CD4-positive, alpha-beta T cell treated with Interleukin-2 at 100 ng/mL for 4 hours (primary cell): ENCODE measurements at regions not wholly inside any gene's neighbourhood (a gene's known extent, or its start where the extent isn't known, plus 50 kb on each side); places are given as distances from the start of the nearest gene placed in this dataset.
"Not testable (repeated sequence)": the region's sequence is repeated elsewhere in the genome, so short reads cannot be mapped to it uniquely, and the experiment has no call there.

Experiments
- DNase-seq: peaks from one replicate; pipeline ENCODE4 v3.0.0-alpha.2; 2020; ENCODE audit warnings: low spot score

- DNase-seq, result no peak
Observed at GRCh38 chr17:33902901-33903449, 352.1 kb upstream of the CCL2 start.

GRCh38 chr17:33904476-33904875 lies 350.6 kb upstream of the CCL2 start:
- no peak for DNase-seq

DNA sequence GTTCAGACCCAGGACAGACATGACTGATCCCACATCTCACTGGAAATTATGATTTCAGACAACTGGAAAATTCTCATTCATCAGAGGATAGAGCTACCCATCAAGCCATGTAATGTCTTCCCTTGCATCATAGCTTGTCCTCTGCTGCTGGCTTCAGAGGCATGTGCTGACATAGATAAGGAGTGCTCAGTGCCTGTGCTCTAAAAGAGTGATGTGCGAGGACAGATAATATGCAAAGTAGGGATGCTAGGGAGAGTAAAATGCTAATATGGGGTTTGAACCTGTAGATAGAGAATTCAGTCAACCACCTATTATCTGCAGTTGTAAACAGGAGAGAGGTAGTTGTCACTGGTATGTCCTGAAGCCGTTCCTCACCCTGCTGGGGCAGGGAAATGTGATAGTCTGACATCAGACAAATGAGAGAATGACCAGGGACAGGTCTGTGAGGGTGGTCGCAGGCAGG lies 349.7 kb upstream of the CCL2 start:
- no peak for DNase-seq

DNA sequence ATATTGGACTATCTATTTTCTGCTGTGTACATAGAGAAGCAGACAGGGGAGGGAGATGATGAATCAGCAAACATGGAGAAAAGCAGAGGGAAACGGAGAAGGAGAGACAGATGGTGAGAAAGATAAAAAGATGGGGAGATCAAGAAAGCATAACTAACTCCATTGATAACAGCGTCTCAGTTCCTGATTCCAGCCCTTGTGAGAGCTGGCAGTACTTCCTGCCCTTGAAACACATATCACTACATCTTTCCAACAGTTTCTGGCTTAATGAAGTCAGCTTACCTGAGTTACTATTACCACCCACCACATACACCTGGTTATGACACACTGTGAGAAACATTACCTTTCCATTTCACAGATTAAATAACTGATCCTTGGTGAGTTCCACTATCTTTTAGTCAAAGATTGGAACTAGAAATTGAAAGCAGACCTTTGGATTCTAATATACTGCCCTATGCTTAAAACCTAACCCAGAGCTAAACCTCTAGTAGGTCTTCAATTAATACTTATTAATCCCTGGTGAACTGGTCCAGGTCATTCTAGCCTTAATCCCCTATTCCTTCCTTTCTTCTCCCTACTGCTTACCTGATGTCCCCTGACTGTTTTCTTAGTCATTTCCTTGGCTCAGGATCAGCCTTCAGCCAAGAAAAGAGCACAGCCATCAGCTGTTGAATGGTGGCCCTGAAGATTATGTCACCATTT lies 346.6 kb upstream of the CCL2 start:
- no peak for DNase-seq

- DNase-seq, result no peak
Observed at GRCh38 chr17:33910200-33910857, 344.8 kb upstream of the CCL2 start.

DNA sequence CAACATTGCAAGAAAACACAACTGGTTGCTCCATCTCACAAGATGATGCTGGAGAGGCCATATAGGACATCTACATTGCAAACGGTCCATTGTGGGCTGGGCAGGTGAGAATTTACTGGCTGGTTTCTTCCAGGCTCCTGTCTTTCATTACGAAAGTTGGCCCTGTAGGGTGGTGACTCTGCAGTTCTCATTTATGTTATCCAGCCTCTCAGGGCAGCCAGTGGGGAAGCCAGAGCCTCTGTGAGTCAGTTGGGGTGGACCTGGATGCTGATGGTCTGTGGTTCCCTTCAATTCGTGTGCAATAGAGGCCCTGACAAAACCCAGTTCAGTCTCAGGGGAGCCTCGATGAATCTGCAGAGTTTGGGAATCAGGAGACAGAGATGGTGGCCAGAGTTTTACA lies 341.0 kb upstream of the CCL2 start:
- no peak for DNase-seq

DNA sequence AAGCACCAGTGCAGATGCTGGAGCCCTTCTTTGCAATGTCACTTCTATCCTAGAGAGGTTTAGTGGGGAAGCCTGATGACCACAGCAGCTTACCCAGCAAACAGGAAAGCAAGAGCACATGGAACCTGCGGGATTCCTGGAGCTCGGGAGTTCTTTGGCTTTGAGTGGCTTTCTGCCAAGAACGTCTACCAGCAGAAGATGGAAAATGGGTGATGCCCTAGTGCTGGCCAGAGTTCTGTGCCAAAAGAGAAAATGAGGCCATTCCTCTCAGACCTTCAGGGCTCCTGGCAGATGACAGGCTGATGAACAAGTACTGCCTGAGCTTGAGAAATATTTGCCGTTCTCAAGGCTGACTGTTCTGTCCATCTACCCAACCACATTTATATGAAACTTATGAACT lies 332.1 kb upstream of the CCL2 start:
- DNase-seq, result no peak

GRCh38 chr17:33924104-33924503 lies 331.0 kb upstream of the CCL2 start:
- DNase-seq, result no peak

DNA sequence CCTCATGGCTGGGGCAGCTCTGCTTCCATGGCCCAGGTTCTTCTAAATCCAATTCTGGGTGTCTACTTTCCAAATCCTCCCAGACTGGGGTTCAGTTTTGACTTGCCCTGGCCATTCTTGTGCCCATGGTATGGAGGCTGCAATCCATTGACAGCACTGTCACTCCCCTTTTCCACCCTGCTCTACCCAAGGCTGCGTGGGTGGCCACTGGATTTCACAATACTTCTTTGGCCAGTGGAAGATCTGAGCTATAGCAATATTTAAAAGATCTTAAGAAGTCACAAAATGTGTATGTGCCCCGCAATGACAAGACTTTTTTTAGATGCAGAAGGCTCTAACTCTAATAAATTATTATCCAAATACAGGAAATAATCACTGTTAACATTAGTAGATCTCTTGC lies 329.4 kb upstream of the CCL2 start:
- no peak for DNase-seq

- no peak for DNase-seq
Observed at GRCh38 chr17:33927732-33928133, 327.4 kb upstream of the CCL2 start.

- DNase-seq, result no peak
Observed at GRCh38 chr17:33929181-33929724, 325.8 kb upstream of the CCL2 start.

DNA sequence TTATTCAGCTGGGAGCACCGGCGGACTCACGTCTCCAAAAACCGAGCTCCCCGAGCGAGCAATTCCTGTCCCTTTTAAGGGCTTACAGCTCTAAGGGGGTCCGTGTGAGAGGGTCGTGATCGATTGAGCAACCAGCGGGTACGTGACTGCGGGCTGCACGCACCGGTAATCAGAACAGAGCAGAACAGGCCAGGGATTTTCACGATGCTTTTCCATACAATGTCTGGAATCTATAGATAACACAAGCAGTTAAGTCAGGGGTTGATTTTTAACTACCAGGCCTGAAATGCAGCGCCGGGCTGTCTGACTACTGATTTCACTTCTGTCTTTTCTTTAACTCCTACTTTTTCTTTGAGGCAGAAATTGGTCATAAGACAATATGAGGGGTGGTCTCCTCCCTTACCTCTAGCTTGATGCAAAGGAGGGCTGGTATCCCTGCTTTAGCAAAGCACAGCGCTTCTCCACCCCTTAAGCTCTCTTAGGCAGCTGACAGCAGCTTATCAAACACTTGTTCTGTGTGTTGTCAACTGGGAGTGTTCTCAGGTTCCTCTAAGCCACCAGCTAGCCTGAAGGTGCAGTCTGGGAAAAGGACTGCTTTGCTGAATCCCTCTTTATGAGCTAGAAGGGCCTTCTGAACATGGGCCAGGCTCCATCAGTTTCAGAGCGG lies 323.8 kb upstream of the CCL2 start:
- DNase-seq, result not testable (repeated sequence)

DNA sequence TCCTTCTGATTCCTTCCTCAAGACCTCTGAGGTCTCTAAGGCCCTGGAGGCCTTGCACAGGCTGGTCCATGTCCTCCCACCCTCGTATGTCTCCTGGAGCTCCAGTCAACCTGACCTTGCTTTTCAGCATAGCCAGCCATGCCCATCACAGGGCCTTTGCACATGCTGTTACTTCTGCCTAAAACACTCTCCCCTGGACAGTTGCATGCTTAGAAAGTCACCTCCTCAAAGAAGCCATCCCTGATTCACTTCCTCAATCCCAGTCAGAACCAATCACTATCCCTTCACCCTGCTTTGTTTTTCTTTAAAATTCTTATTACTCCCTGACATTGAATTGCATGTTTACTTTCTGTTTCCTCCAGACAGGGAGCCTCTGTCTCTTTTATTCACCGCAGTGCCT lies 322.1 kb upstream of the CCL2 start:
- no peak for DNase-seq

DNA sequence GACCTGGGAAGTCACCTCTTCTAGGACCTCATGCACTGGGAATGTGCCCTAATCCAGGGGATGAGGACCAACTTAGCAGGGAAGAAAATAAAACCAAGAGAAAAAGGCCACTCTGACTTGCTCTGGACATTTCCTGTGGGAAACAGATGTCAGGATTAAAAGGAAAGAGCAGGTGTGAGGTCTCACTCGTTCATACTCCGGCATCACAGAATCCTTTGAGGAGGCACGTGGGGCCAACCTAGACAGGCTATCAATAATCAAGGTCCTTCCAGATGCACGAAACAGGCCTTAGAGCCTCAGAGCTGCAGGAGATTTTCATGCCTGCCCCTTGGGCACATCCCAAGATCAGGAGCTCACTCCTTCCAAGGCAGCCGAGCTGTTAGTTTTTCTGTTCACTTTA lies 321.5 kb upstream of the CCL2 start:
- DNase-seq, result no peak

- DNase-seq, result no peak
Observed at GRCh38 chr17:33934696-33935095, 320.4 kb upstream of the CCL2 start.

DNA sequence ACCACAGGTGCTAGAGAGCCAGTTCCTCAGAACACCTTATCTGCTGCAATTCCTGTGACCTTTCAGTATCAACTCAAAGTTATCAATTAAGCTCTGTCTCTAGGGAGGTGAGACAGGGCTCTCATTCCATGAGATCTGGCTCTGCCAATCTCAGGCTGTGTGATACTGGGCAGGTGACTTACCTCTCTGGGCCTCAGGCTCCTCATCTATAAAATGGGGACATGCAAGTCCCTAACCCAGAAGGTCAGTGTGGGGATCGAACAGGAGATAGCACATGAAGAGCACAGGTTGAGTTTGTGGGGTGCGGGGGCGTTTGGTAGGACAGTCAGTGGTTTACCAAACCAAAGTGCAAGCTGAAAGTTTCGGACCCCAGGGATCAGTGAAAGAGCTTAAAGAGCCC lies 319.3 kb upstream of the CCL2 start:
- DNase-seq, result no peak

GRCh38 chr17:33936764-33937163 lies 318.3 kb upstream of the CCL2 start:
- DNase-seq, result no peak

GRCh38 chr17:33939959-33940358 lies 315.1 kb upstream of the CCL2 start:
- no peak for DNase-seq

DNA sequence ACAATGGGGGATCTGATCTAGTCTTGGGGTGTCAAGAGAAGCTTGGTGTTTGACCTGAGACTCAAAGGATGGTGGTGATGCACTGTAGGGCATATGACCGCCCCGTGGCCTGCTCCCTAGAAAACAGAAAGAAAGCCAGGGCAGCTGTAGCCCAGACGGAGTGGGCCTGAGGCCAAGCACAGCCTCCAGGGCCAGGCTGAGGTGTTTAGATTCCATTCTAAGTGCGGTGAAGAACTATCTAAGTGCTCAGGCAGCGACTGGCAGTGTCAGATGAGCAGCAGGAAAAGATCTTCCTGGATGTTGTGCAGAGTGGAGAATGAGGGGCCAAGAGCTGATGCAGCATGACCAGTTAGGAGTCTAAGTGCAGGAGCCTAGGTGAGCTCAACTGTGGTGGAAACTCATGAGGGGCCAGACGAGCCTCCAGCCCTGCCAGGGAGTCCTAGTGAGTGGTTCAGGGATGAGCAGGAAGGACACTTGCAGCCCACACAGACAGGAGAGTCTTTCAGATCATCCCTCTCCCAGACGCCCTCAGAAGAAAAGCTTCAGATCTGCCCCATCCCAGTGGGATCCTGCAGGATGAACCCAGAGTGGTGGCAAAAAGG lies 314.2 kb upstream of the CCL2 start:
- DNase-seq, result no peak

DNA sequence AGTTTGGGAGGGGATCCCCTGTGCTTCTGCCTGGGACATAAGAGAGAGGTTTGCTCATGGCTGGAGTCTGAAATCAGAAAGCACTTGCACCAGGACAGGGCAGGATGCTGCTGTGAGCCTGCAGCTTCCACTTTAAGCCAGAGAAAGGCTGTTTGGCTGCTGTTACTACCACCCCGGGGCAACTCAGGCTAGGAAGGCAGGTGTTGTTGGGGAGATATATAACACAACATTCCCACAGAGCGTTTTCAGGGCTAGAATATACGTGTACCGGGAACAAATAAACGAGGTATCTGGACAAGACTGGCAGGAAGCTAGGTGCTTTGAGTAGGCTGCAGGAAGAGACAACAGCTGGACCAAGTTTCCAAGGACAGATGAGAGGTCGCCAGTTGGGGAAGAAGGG lies 313.3 kb upstream of the CCL2 start:
- DNase-seq, result no peak

DNA sequence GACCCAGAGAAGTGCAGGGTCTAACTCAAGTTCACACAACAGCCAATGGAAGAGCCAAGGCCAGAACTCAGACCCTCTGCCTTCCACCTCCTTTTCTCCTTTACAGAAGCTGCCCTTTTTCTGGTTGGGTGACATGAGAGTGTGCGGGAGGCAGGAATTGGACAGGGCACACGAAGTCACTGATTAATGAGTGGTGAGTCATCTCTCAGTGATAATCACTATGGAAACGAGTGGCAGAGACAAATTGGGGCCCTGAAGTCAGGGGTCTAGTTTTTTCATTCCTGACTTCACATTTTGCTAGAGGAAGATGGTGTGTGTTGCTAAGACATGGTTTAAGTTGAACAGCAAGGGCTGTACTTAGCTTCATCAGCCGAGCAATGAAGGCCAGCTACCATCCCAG lies 312.7 kb upstream of the CCL2 start:
- no peak for DNase-seq

- DNase-seq, result no peak
Observed at GRCh38 chr17:33944412-33944811, 310.7 kb upstream of the CCL2 start.
